ENCODE measurements at regions not wholly inside any gene's neighbourhood (a gene's known extent, or its start where the extent isn't known, plus 50 kb on each side); places are given as distances from the start of the nearest gene placed in this dataset.

- TF ChIP-seq POLR2AphosphoS5 (IDR thresholded peaks at IDR 0.05; ENCODE audit: low read depth) (no peak), CTCF (IDR thresholded peaks at IDR 0.05; ENCODE audit: insufficient read depth, low read length) (no peak), GABPA (IDR thresholded peaks at IDR 0.05; ENCODE audit: low read depth) (no peak), REST (IDR thresholded peaks at IDR 0.05; ENCODE audit: insufficient replicate concordance, low read depth) (no peak)
These were observed 160.9 kb downstream of the CETN3 start for GRCh38 chr5:90248640-90249039.
